ENCODE measurements at regions not wholly inside any gene's neighbourhood (a gene's known extent, or its start where the extent isn't known, plus 50 kb on each side); places are given as distances from the start of the nearest gene placed in this dataset.

DNA sequence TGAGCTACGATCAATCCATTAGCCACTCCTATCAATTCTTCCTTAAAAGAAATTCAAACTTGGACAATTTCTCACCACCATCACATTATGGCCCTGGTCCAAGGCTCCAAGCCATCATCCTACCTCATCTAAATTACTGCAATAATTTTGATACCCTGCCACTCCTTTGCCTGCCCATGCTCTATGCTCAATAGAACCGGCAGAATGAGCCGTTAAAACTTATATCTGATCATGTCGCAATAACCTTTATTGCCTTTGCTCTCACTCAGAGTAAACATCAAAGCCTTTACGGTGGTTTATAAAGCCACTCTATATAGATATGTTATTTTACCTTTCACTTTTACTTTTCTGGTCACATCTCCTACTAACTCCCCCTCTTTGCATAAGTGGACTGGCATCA, 2392.1 kb upstream of the RAG2 start:
- TF ChIP-seq POLR2A (IDR thresholded peaks at IDR 0.05) = no peak
- no peak for TF ChIP-seq POLR2AphosphoS5 (IDR thresholded peaks at IDR 0.05)
- no peak for TF ChIP-seq CTCF (IDR thresholded peaks at IDR 0.05)

GRCh38 chr11:38988908-38989307, 2390.9 kb upstream of the RAG2 start:
- H3K9me3 ChIP-seq = no peaks in the 10 kb centered on the region
- no peak for DNase-seq (ENCODE audit: low spot score)
- H3K27me3 ChIP-seq (replicated peaks; ENCODE audit: insufficient read depth) = no peaks in the 10 kb centered on the region
- H3K4me3 ChIP-seq = no peak overlapping the region
- WGBS = 71% methylated on average over 4 of the region's 4 CpGs
- no peaks in the 10 kb centered on the region for H3K4me1 ChIP-seq (replicated peaks)
- H3K36me3 ChIP-seq = no peaks in the 10 kb centered on the region
- intact Hi-C loops (cut with DNase I) = no loop called here
- no peak overlapping the region for H3K27ac ChIP-seq
- TF ChIP-seq POLR2A (IDR thresholded peaks at IDR 0.05) (no peak), CTCF (IDR thresholded peaks at IDR 0.05) (no peak), POLR2AphosphoS5 (IDR thresholded peaks at IDR 0.05) (no peak)

More for the DNA sequence above, 2392.1 kb upstream of the RAG2 start:
- no peaks in the 10 kb centered on the region for H3K27me3 ChIP-seq (replicated peaks; ENCODE audit: insufficient read depth)
- H3K27ac ChIP-seq = no peak overlapping the region
- H3K36me3 ChIP-seq = no peaks in the 10 kb centered on the region
- intact Hi-C loops (cut with DNase I) = no loop called here
- no peak overlapping the region for H3K4me3 ChIP-seq
- no peaks in the 10 kb centered on the region for H3K4me1 ChIP-seq (replicated peaks)
- no peaks in the 10 kb centered on the region for H3K9me3 ChIP-seq
- no peak for DNase-seq (ENCODE audit: low spot score)
- 42% methylated on average over 5 of the region's 5 CpGs for WGBS

DNA sequence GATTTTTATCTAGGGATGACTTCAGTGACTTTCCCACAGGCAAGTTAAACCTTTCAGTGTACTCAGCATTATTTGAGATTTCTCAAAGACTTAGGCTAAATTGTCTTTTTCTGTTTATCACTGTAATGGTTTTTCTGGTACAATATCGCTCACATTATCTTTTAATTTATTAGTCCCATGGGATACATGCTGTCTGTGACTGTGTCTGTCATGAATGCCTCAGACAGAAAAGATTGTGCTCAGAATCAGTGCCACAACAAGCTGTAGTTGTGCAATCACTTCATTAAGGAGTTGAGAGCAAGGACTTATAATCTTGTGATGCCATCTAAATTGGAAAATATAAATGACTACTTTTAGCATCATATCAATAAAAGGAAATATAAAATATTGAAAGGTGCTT, 2374.2 kb upstream of the RAG2 start:
- Histone ChIP-seq H3K27me3 (replicated peaks; ENCODE audit: insufficient read depth) (no peaks in the 10 kb centered on the region), H3K4me1 (replicated peaks) (no peaks in the 10 kb centered on the region), H3K9me3 (no peaks in the 10 kb centered on the region), H3K36me3 (no peaks in the 10 kb centered on the region), H3K4me3 (no peak overlapping the region), H3K27ac (no peak overlapping the region)
- TF ChIP-seq CTCF (IDR thresholded peaks at IDR 0.05) (no peak), POLR2A (IDR thresholded peaks at IDR 0.05) (no peak), POLR2AphosphoS5 (IDR thresholded peaks at IDR 0.05) (no peak)
- 73% methylated on average over 1 of the region's 1 CpG for WGBS
- intact Hi-C loops (cut with DNase I) = no loop called here
- no peak for DNase-seq (ENCODE audit: low spot score)

DNA sequence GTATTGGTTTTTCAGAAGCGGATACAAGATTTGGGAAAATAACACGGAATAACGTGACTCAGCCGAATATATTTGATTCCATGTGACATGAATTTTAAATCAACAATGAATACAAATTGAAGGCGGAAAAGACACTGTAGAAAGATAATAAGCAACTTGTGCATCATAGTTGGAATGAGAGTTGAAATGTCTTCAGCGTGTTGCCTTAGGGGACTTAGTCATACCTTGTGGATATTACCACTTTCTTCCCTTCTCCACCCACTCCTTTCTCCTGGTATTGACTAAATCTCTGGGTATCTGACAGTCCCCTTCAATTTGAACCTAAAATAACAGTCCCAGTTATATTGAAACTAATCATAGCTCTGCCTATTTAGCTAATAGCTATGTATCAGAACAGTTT, 2373.1 kb upstream of the RAG2 start:
- Histone ChIP-seq H3K4me1 (replicated peaks) (no peaks in the 10 kb centered on the region), H3K27me3 (replicated peaks; ENCODE audit: insufficient read depth) (no peaks in the 10 kb centered on the region), H3K4me3 (no peak overlapping the region), H3K27ac (no peak overlapping the region), H3K9me3 (no peaks in the 10 kb centered on the region), H3K36me3 (no peaks in the 10 kb centered on the region)
- DNase-seq (ENCODE audit: low spot score) = no peak
- TF ChIP-seq POLR2A (IDR thresholded peaks at IDR 0.05) = no peak
- no peak for TF ChIP-seq POLR2AphosphoS5 (IDR thresholded peaks at IDR 0.05)
- no peak for TF ChIP-seq CTCF (IDR thresholded peaks at IDR 0.05)
- WGBS = 81% methylated on average over 6 of the region's 6 CpGs
- intact Hi-C loops (cut with DNase I) = no loop called here

DNA sequence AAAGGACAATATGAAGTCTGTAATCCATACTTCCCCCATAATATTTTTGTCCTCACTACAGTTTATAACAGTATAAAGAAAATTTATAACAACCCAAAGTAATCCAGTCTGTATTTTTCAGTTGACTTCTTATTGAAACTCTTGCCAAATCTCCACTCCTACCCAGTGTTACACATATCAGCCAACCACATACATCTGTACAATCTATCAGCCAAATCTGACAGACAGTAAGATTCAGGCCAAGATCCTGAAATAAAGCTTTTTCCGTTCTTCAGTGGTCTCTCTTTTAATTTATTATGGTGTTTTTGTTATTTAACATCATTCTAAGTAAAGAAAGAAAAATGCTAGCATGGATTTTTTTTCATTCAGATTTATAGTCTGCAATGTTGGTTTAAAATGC, 2370.9 kb upstream of the RAG2 start:
- H3K27me3 ChIP-seq (replicated peaks; ENCODE audit: insufficient read depth) = no peaks in the 10 kb centered on the region
- H3K9me3 ChIP-seq = no peaks in the 10 kb centered on the region
- no peaks in the 10 kb centered on the region for H3K36me3 ChIP-seq
- H3K4me3 ChIP-seq = no peak overlapping the region
- TF ChIP-seq CTCF (IDR thresholded peaks at IDR 0.05) = no peak
- TF ChIP-seq POLR2A (IDR thresholded peaks at IDR 0.05) = no peak
- no peak for TF ChIP-seq POLR2AphosphoS5 (IDR thresholded peaks at IDR 0.05)
- H3K4me1 ChIP-seq (replicated peaks) = no peaks in the 10 kb centered on the region
- 0% methylated on average over 1 of the region's 1 CpG for WGBS
- no peak overlapping the region for H3K27ac ChIP-seq
- no peak for DNase-seq (ENCODE audit: low spot score)
- intact Hi-C loops (cut with DNase I) = no loop called here
